Aorta (tissue), 5 donors: ENCODE measurements at regions not wholly inside any gene's neighbourhood (a gene's known extent, or its start where the extent isn't known, plus 50 kb on each side); places are given as distances from the start of the nearest gene placed in this dataset.
A peak's percentile ranks its signal among the peaks of the same experiment; 100 is the strongest.
"Not testable (repeated sequence)": the region's sequence is repeated elsewhere in the genome, so short reads cannot be mapped to it uniquely, and the experiment has no call there.

Experiments used
- ATAC-seq: fragments of 200-7000 bp; cut with Tn5 transposase; one replicate; pipeline ENCODE4 v1.9.1; 2022; ENCODE audit warnings: moderate library complexity; ENCODE audit not compliant: low FRiP score
- DNase-seq, 2 donors: peaks; one replicate each; pipeline ENCODE4 v3.0.0-alpha.2; 2020
- H3K27ac ChIP-seq, 2 donors: one replicate each; pipeline ENCODE4 v1.5.1; 2013; ENCODE audit warnings: low read length in 2 of 2, mild to moderate bottlenecking in 2 of 2, moderate library complexity in 2 of 2, control low read depth in 1 of 2, inconsistent platforms in 1 of 2, low read depth in 1 of 2
- H3K27me3 ChIP-seq, 2 donors: one replicate each; pipeline ENCODE4 v1.6.1; 2013; ENCODE audit warnings: control low read depth in 1 of 2, low read length in 1 of 2, mild to moderate bottlenecking in 1 of 2, moderate library complexity in 1 of 2; ENCODE audit not compliant: insufficient read depth in 2 of 2, control insufficient read depth in 1 of 2
- H3K36me3 ChIP-seq, 2 donors: one replicate each; pipeline ENCODE4 v1.6.1; 2013; ENCODE audit warnings: control low read depth in 1 of 2, low read length in 1 of 2, mild to moderate bottlenecking in 1 of 2; ENCODE audit not compliant: insufficient read depth in 2 of 2, control insufficient read depth in 1 of 2
- H3K4me1 ChIP-seq, 2 donors: one replicate each; pipeline ENCODE4 v1.6.1; 2013; ENCODE audit warnings: low read length in 2 of 2, control low read depth in 1 of 2, mild to moderate bottlenecking in 1 of 2, moderate library complexity in 1 of 2; ENCODE audit not compliant: insufficient read depth in 2 of 2, control insufficient read depth in 1 of 2
- H3K4me3 ChIP-seq, 2 donors: one replicate each; pipeline ENCODE4 v1.5.1; 2013; ENCODE audit warnings: low read length in 2 of 2, control low read depth in 1 of 2, mild to moderate bottlenecking in 1 of 2
- H3K9me3 ChIP-seq: one replicate; pipeline ENCODE4 v1.6.1; 2013; ENCODE audit warnings: mild to moderate bottlenecking, low read length; ENCODE audit not compliant: control insufficient read depth
- WGBS, 2 donors: extraction: QIAGEN DNeasy Blood & Tissue Kit; methylation state at CpG; one replicate each; pipeline ENCODE4 v1.1.7; 2013; 5-methylcytosine and 5-hydroxymethylcytosine counted together
- intact Hi-C, 2 donors: fragments of 100-400 bp; cut with DNase I; formaldehyde crosslinking; loops; one replicate each; pipeline versions ENCODE4 v1.14.2 to v1.15.0; 2022
- donor health status: healthy with polysubstance abuse.
- donor health status: Bipolar disorder and iron deficiency.
- donor health status: DM: no; HTN: no; CAD: no.
- donor health status: DM: no; HTN: no; CAD: no.
- donor health status: DM: yes; HTN: yes; CAD: no.

- ATAC-seq, H3K27me3 ChIP-seq, H3K36me3 ChIP-seq, DNase-seq, H3K4me1 ChIP-seq, H3K4me3 ChIP-seq, H3K9me3 ChIP-seq, intact Hi-C loops, H3K27ac ChIP-seq: not testable (repeated sequence)
- WGBS, 2 donors: 86 to 90% methylated on average over 7 of the region's 7 CpGs
These were observed 591.9 kb upstream of the ZNF337 start for GRCh38 chr20:26288379-26289061.

GRCh38 chr20:26279238-26279637 is 582.6 kb upstream of the ZNF337 start:
- Histone ChIP-seq H3K9me3 (peaks cover 2% of the 10 kb centered on the region), H3K36me3 (no peaks in the 10 kb centered on the region), H3K4me3 (no peak overlapping the region), H3K27me3 (no peaks in the 10 kb centered on the region), H3K27ac (no peak overlapping the region), H3K4me1 (no peaks in the 10 kb centered on the region)
- DNase-seq (no peak), ATAC-seq (no peak)
- intact Hi-C loops: no loop called here
- WGBS, 2 donors: 94 to 95% methylated on average over 5 of the region's 5 CpGs

GRCh38 chr20:26277339-26277738 is 580.7 kb upstream of the ZNF337 start:
- Histone ChIP-seq H3K9me3 (peaks cover 2% of the 10 kb centered on the region), H3K36me3 (no peaks in the 10 kb centered on the region), H3K27me3 (no peaks in the 10 kb centered on the region), H3K4me3 (no peak overlapping the region), H3K27ac (no peak overlapping the region), H3K4me1 (no peaks in the 10 kb centered on the region)
- WGBS, 2 donors: 83 to 85% methylated on average over 21 of the region's 21 CpGs
- DNase-seq: peak in 1 of 2 donors; percentile 73
- intact Hi-C loops: no loop called here
- no peak for ATAC-seq

- DNase-seq: peak; percentile 32 to 71
- no peaks in the 10 kb centered on the region for H3K36me3 ChIP-seq
- ATAC-seq: no peak
- intact Hi-C loops: no loop called here
- H3K27me3 ChIP-seq: no peaks in the 10 kb centered on the region
- H3K4me1 ChIP-seq: no peaks in the 10 kb centered on the region
- H3K9me3 ChIP-seq: peaks cover 2% of the 10 kb centered on the region
- WGBS, 2 donors: 16 to 23% methylated on average over 29 of the region's 29 CpGs
- no peak overlapping the region for H3K4me3 ChIP-seq
- H3K27ac ChIP-seq: no peak overlapping the region
These were observed 580.0 kb upstream of the ZNF337 start for GRCh38 chr20:26276554-26277210.

DNA sequence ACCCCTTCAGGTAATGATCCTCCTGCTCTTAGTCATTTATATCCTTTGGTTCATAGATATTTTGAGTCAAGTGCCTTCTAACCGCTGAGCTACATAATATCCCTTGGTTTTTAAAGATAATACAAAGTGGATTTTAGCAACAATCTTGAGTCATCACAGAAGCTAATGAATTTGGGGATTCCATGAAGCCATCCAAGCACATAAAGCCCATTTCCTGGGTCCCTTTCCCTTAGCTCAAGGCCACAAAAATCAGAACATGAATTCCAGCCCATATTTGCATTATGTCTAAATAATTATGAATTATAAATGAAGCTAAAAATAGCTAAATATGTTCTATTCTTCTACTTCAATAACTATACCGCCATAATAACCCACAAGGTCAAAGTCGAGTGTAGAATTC is 572.1 kb upstream of the ZNF337 start:
- ATAC-seq, H3K27ac ChIP-seq, DNase-seq, H3K4me1 ChIP-seq, intact Hi-C loops, H3K4me3 ChIP-seq, H3K9me3 ChIP-seq, H3K36me3 ChIP-seq, H3K27me3 ChIP-seq: not testable (repeated sequence)
- WGBS, 2 donors: 72 to 75% methylated on average over 3 of the region's 3 CpGs

- ATAC-seq, H3K9me3 ChIP-seq, intact Hi-C loops, H3K4me3 ChIP-seq, H3K36me3 ChIP-seq, H3K27me3 ChIP-seq, H3K4me1 ChIP-seq, H3K27ac ChIP-seq, DNase-seq: not testable (repeated sequence)
- 62 to 74% methylated on average over 2 of the region's 2 CpGs for WGBS, 2 donors
These were observed 564.3 kb upstream of the ZNF337 start for GRCh38 chr20:26260925-26261324.

DNA sequence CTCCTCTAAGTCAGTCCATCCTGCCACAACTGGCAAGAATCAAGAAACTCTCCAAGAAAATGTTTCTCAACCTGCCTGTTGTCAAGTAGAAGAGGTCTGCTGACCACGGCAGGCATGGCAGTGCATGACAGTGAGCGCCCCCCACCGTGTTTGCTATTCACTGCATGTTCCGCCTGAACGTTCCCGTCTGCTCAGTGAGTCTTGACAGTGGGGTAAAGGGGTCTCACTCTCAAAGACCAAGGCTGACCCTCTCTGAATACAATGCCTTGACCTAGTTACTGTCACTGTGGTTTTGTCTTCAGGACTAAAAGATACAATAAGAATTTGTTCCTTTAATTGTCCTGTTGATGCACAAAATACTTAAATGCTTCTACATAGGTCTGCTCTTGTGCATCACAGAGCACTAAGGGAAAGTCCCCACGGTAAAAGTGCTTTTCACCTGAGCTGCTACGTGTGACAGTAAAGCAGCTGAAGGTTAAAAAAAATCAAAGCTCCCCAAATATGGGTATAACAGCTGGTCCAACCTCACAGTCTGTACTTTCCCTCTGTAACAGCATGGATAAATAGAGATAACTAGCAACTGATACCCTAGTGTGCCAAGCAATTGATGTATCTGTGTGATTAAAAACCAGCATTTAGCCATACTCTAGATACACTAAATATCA is 555.8 kb upstream of the ZNF337 start:
- H3K4me3 ChIP-seq, DNase-seq, ATAC-seq, H3K9me3 ChIP-seq, intact Hi-C loops, H3K4me1 ChIP-seq, H3K27me3 ChIP-seq, H3K36me3 ChIP-seq, H3K27ac ChIP-seq: not testable (repeated sequence)
- WGBS, 2 donors: 52 to 62% methylated on average over 7 to 8 of the region's 8 CpGs

DNA sequence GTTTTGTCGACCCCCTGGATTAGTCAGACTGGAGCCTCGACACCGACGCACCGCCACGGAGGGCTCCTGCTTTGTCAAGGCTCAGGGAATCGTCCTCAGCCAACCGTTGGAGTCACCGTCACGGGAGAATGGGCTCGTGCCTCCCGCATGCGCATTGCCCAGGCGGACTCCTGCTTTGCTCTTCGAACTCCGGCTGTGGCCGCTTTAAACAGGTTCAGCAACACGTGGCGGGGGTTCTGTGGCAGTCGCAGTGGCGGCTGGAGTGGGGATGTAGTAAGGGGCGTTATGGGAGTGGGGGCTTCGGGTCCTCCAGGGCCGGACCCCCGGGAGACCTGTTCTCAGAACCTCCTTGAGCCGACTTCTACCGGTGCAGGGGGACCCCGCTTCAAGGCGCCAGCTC is 554.7 kb upstream of the ZNF337 start:
- H3K4me1 ChIP-seq, H3K36me3 ChIP-seq, intact Hi-C loops, ATAC-seq, H3K27ac ChIP-seq, H3K27me3 ChIP-seq, H3K9me3 ChIP-seq, H3K4me3 ChIP-seq, DNase-seq: not testable (repeated sequence)
- 92 to 94% methylated on average over 29 of the region's 29 CpGs for WGBS, 2 donors
